ENCODE measurements at regions not wholly inside any gene's neighbourhood (a gene's known extent, or its start where the extent isn't known, plus 50 kb on each side); places are given as distances from the start of the nearest gene placed in this dataset.

DNA sequence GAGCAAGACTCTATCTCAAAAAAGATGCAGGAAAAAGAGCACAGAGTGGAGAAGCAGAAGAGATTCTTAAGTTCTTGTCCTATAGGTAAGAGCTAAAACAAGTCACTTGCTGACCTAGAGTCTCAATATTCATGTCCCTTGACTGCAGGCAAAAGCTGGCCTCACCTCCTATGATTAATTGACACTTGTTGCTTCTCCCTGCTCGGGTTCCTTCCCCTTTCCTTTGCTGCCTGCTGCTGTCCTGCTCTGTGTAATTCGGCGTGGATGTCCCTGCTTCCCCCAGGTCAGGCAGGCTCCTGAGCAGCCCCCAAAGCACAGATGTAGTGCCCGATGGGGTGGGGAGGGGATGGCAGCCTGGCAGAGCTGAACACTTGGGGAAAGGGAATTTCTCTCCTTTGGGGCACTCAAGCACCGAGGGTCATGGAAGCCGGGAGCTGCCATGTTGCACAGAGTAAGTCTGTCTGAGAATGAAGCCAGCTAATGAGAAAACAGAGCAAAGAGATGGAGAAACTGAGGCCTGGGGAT, 60.8 kb upstream of the NUP50 start:
- Histone ChIP-seq H3K9me3 (no peaks in the 10 kb centered on the region), H3K36me3 (ENCODE audit: low read depth) (no peaks in the 10 kb centered on the region), H3K4me3 (no peak overlapping the region), H3K4me1 (ENCODE audit: low read depth) (no peaks in the 10 kb centered on the region)
- TF ChIP-seq, protein P1, sequence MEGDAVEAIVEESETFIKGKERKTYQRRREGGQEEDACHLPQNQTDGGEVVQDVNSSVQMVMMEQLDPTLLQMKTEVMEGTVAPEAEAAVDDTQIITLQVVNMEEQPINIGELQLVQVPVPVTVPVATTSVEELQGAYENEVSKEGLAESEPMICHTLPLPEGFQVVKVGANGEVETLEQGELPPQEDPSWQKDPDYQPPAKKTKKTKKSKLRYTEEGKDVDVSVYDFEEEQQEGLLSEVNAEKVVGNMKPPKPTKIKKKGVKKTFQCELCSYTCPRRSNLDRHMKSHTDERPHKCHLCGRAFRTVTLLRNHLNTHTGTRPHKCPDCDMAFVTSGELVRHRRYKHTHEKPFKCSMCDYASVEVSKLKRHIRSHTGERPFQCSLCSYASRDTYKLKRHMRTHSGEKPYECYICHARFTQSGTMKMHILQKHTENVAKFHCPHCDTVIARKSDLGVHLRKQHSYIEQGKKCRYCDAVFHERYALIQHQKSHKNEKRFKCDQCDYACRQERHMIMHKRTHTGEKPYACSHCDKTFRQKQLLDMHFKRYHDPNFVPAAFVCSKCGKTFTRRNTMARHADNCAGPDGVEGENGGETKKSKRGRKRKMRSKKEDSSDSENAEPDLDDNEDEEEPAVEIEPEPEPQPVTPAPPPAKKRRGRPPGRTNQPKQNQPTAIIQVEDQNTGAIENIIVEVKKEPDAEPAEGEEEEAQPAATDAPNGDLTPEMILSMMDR (IDR thresholded peaks at IDR 0.05), result no peak
- ATAC-seq (no peak), DNase-seq (no peak)
- intact Hi-C loops (cut with DNase I, micrococcal nuclease), result no loop called here

DNA sequence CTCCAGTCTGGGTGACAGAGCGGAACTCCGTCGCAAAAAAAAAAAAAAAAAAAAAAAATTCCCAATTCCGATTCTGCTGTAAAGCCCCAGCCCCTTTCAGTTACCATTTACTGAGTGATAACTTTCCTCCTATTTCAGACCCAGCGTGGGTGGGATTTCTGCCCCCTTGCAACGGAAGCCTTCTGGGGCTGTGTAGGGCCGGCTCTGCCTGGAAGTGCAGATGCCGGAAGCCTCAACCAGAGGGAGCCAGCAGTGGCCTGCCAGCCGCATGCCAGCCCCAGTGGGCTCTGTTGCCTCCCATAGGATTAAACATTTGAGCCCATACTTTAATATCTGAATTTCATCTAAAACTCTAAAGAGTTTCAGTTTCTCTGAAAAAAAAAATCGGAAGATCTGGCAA, 60.0 kb upstream of the NUP50 start:
- H3K9me3 ChIP-seq, result no peaks in the 10 kb centered on the region
- DNase-seq (no peak), ATAC-seq (no peak)
- intact Hi-C loops (cut with DNase I, micrococcal nuclease), result no loop called here
- TF ChIP-seq, protein P1 (IDR thresholded peaks at IDR 0.05), result no peak
- H3K4me3 ChIP-seq, result no peak overlapping the region
- no peaks in the 10 kb centered on the region for H3K4me1 ChIP-seq (ENCODE audit: low read depth)
- H3K36me3 ChIP-seq (ENCODE audit: low read depth), result no peaks in the 10 kb centered on the region

DNA sequence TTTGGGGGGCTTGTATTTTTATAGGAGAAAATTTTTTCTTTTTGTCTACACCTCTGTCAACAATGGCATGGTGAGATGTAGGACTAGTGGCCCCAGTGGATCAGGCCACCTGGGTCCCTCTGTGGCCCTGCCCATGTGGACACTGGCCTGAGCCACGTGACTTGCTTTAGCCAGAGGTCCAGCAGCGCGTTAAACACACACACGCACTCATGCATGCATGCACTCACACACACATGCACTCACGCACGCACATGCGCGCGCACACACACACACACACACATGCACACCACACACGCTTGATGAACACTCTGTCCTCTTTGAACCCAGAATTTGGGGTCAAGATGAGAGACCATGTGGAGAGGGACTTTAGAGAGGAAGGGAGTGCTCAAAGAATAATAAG, 59.4 kb upstream of the NUP50 start:
- Histone ChIP-seq H3K4me3 (no peak overlapping the region), H3K4me1 (ENCODE audit: low read depth) (no peaks in the 10 kb centered on the region), H3K36me3 (ENCODE audit: low read depth) (no peaks in the 10 kb centered on the region), H3K9me3 (no peaks in the 10 kb centered on the region)
- TF ChIP-seq, protein P1 (IDR thresholded peaks at IDR 0.05), result no peak
- ATAC-seq (no peak), DNase-seq (no peak)
- intact Hi-C loops (cut with DNase I, micrococcal nuclease), result no loop called here

DNA sequence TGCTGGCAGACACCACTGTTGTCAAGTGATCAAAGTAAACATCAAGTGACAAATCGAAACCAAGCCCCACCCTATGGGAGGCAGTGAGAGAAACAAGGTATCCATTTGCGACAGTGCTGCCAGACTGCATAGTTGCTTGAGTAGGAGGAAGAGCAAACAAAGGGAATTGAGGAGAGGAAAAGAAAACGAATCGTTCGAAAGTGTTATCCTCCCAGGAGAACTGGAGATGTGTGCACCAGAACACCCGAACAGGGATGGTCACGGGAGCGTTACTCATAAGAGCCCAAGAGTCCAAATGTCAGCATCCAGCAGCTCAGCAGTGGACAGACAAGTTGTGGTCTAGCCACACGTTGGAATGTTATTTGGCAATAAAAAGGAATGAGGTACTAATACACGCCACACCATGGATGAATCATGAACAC, 58.4 kb upstream of the NUP50 start:
- TF ChIP-seq, protein P1 (IDR thresholded peaks at IDR 0.05), result no peak
- Histone ChIP-seq H3K4me1 (ENCODE audit: low read depth) (no peaks in the 10 kb centered on the region), H3K9me3 (no peaks in the 10 kb centered on the region), H3K36me3 (ENCODE audit: low read depth) (no peaks in the 10 kb centered on the region), H3K4me3 (no peak overlapping the region)
- intact Hi-C loops (cut with DNase I, micrococcal nuclease), result no loop called here
- ATAC-seq (peak; percentile 66), DNase-seq (peak in 1 of 3 donors; percentile 15)

DNA sequence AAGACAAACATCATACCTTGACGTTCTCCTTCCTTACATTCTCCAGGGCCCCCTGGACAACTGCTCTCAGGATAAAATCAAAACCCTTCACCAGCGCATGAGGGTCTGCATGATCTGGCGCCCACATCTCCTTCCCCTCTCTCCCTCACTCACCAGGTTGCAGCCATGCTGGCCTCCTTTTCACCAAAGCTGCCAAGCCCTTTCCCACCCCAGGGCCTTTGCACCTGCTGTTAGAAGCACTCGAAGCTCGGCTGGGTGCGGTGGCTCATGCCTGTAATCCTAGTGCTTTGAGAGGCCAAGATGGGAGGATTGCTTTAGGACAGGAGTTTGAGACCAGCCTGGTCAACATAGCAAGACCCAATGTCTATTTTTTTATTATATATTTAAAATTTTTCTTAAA, 56.1 kb upstream of the NUP50 start:
- TF ChIP-seq, protein P1 (IDR thresholded peaks at IDR 0.05), result no peak
- no peak for DNase-seq
- no peaks in the 10 kb centered on the region for H3K36me3 ChIP-seq (ENCODE audit: low read depth)
- no peaks in the 10 kb centered on the region for H3K9me3 ChIP-seq
- intact Hi-C loops (cut with DNase I, micrococcal nuclease), result no loop called here
- ATAC-seq, result no peak
- no peak overlapping the region for H3K4me3 ChIP-seq
- no peaks in the 10 kb centered on the region for H3K4me1 ChIP-seq (ENCODE audit: low read depth)

Measured in mucosa of descending colon (tissue), 3 donors.